GM18507 (cell line): ENCODE measurements at regions not wholly inside any gene's neighbourhood (a gene's known extent, or its start where the extent isn't known, plus 50 kb on each side); places are given as distances from the start of the nearest gene placed in this dataset.
"Not testable (repeated sequence)": the region's sequence is repeated elsewhere in the genome, so short reads cannot be mapped to it uniquely, and the experiment has no call there.

ENCODE experiments used
- DNase-seq: peaks from one replicate; pipeline ENCODE4 v3.0.0; 2011; ENCODE audit warnings: low read depth; ENCODE audit not compliant: insufficient read length; ENCODE audit errors: extremely low spot score
- FAIRE-seq: peaks from 2 replicates; lab custom pipeline; 2011; peaks lifted over from hg19 to GRCh38; lab: Jason Lieb, UNC

DNA sequence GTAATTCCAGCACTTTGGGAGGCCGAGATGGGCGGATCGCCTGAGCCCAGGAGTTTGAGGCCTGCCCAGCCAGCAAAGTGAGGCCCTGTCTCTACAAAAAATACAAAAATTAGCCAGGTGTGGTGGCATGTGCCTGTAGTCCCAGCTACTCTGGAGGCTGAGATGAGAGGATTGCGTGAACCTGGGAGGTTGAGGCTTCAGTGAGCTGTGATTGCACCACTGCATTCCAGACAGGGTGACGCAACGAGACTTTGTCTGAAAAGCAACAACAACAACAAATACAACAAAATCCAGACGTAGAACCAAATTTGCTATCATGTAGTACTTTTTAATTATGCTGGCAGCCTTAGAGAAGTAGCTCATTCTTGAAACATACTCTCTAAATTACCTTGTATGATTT lies 277.1 kb downstream of the KLF5 start:
- DNase-seq (no peak), FAIRE-seq (no peak)

DNA sequence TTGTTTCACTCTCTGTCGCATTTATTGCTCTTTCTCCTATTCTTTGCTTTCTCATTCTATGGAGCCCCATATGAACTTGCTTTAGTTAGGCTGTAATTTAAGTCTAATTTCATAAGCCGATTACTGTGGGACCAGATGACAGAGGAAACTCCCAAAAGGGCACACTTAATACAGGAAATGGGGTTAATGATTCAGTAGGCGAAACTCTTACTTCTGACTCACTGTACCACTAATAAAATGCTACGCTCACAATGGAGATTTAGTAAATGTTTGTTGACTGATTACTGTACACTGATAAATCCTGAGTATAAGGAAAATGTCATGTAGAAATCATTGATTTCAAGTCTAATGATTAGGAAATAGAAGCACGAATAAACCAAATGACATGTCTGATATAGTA lies 276.4 kb downstream of the KLF5 start:
- peak; percentile 9 for DNase-seq
- FAIRE-seq = peak; percentile 77

DNA sequence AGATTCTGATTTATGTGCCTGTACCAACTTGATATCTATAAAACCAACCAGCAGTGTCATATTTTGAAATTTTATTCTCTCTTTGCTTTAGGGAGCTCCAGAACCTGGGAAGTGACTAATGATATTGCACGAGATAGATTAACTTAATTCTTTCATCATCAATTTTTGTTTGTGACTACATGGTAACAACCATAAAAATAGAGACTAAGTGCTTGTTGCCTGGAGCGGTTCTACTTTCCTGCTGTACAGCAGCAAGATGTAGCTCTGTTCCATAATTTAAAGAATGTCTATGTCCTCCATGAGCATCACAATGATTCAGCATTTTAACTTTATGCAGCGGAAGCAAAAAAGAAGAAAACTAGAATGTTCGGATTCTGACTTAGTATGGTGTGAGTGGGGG lies 275.6 kb downstream of the KLF5 start:
- no peak for FAIRE-seq
- DNase-seq = no peak

DNA sequence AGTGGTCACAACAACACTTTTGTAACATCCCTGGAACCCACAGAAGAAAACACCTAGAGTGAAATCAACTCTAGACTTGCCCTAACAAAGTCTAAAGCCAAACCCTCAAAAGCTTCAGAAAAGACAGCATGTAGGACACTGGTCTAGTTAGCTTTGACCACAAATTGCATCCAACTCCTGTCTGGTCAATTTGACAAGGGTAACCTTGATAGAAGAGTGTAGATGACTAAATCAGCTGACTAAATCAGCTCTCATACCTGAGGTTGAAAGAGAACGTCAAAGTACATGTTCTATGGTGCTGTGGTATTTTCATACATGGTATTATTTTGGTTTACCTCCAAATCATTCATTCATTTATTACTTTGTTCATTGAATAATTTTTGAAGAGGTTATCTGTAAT lies 272.8 kb downstream of the KLF5 start:
- FAIRE-seq (no peak), DNase-seq (no peak)

DNA sequence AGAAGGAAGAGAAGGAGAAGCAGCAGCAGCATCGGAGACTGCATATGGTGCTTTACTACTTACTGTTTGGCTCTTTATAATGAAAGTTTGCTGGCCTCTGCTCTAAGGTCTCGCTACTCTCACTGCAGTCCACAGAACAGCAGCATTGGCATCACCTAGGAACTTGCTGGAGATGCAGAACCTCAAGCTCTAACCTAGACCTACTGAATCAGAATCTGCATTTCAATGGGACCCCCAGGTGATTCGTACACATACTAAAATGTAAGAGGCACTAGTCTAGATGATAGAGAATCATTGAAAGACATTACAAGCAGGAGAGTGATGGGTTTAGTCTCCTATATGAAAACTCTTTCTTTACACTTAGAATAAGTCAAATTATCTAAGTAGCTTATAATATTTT lies 270.6 kb downstream of the KLF5 start:
- DNase-seq (no peak), FAIRE-seq (no peak)

DNA sequence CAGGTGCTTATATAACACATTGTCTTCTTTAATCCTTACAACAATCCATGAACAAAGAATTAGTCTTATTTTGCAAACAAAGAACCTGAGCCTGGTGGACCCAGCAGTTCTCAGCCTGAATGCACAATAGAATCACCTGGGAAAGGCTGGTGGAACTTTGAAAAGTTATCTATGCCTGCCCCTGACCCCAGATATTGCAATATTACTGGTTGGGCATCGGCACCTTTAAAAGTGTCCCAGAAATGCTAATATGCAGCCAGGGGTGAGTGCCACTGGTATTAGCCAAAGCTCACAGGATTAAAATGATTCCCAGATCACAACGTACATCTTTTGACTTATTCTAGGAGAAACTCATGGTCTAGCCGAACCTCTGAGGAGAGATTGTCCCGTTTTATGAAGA lies 268.8 kb downstream of the KLF5 start:
- FAIRE-seq = no peak
- DNase-seq = no peak

DNA sequence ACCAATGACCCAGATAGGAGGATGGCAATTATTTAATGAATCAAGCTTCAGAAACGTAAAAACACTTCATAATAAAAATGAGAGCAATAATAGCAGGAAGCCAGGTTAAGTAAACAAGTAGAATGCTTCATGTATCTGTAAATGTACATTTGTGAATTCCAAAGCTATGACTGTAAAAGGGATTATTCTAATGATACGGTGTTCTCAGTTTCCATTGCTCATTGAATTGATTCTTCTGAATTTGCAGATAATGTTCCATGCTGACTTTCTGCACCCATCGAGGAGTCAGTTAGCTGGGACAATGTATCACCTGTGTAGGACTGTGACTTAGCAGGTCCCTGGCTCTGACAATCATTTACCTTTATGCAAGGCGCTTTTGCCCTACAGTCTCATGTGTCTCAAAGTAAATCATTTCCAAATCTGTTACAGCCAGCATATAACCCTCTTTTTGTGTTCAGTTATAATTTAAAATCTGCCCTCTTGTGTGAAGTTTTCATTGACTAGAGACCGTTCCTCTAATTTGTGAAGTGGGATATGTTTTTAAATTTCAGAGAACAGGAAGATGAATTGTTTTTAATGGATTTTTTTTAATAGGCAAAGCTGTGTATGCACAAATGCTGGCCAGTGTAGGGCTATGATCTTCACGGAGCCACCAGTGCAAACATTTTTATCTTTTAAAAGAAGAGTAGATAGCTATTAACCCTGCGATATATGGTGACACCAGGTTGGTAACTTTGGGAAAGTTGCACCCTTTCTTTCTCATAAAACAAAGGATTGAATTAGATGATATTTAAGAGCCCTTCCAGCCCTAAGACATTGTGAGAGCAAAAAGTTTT lies 267.1 kb downstream of the KLF5 start:
- FAIRE-seq (peak; percentile 82), DNase-seq (no peak)

DNA sequence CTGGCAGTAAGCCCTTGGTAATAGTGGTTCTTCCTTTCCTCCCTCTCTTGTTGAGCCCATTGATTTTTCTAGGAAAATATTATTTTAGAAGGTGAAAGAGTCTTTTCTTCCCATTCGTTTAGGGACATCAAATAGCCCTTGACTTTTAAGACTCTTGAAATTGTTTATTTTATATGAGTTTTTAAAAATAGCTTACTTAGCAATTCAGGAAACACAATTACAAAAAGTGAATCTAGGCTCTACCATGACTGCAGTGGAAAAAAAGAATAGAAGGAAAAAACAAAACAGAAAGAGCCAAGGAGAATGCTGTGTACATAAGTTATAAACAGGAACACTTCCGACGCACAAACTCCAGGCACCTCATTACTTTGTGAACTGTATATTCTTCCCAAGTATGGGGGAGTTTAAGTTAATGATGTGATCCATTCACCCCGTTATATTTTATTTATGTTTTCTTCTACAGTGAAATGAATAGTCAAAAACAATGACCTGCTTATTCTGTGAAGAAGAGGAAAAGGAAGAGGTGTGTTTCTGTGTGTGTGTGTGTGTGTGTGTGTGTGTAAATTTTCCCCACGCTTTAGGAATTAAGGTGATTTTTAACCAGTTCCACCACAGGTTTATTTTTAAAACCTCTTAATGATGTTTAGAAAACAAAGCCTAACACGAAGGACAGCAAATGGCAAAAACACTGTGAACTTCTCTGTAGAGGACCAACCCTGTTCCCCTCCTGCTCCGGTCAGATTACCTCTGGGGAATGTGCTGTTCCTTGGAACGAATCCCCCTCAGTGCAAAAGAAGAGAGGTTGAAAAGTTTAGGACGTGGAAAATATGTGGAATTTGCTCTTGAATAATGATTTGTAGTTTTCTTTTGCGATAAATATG lies 266.3 kb downstream of the KLF5 start:
- DNase-seq (no peak), FAIRE-seq (no peak)

DNA sequence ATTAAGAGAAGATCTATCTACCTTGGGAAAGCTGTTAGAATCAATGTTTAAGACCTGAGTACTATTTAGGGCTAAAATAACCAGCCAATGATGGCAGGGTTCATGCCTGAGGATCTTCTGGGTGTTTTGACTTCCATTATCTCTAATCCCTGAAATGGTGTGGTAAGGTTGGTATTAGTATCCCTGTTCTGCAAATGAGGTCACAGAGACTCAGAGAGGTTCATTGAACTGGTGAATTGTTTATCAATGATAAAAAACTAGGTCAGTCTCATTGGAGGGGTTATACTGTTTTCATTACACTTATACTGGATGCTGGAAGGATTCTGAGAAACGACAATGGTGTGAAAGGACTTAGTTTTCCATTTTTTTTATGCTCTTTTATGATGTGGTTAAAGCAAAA lies 264.8 kb downstream of the KLF5 start:
- FAIRE-seq = no peak
- DNase-seq = no peak

DNA sequence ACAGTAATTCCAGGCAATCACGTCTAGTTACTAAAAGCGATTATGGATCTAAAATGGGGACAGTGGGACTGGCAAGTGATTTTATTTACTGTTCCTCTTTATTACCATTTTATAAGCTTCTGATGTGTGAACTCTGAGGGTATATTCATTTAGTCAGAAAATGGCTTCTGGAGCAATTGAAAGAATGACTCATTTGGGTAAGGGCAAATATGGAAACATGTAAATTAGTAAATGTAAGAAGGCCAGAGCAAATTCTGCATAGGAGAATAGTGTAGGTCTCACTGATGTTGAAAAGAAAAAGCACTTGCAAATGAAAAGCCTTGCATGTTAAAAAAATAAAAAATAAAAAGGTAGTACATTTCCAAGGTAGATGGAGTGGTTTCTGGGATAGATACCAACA lies 262.2 kb downstream of the KLF5 start:
- FAIRE-seq = no peak
- no peak for DNase-seq

DNA sequence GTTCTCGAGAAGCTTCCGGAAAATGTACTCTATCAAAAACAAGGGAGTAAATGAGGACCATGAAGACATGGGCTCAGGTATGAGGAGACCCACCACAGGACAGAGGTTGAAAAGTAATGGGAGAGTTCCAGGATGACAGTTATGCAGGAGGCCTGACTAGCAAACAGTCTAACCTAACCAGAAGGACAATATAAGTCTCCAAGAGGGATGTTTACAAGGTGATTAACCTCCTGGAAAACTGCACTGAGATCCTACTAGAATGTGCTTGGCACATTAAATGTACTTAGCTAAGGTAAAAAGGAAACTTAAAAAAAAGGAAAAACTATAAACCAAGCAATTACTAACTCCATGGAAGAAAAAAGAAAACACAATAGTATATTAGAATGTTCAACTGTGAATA lies 258.3 kb downstream of the KLF5 start:
- FAIRE-seq = no peak
- DNase-seq = no peak

DNA sequence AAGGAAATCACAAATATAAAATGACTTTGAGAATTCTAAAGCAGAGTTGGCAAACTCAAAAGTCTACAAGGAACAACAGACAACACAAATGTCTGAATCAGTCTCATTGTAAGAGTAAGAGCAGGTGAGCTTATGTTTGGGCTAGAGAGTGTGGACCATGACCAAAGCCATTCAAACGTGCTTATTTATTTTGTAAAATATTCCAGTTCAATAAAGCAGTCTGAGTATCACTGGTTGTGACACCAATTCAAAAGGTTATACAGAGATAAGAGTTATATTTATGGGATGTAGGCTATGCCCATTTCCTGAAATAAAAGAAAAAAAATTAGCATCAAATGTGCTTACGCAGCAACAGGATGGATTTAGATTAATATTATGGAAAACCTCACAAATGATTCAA lies 251.6 kb downstream of the KLF5 start:
- FAIRE-seq (no peak), DNase-seq (no peak)

DNA sequence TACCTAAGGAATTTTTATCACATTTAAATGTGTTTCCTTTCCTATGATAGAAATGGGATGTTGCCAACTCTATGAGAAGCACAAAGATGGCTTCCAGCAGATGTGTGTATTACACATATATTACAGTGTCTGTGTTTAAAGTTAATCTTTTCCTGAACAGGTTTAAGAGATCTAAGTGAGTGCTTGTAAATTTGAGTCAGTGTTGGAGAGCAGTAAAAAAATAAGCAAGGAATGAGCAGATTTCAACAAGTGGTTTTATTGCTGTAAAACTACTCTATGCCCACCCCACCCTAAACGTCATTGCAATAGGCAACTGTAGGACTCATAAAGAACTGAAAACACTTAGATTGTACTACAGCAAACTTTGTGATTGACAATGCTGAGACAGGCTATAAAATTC lies 248.7 kb downstream of the KLF5 start:
- no peak for FAIRE-seq
- DNase-seq = no peak

DNA sequence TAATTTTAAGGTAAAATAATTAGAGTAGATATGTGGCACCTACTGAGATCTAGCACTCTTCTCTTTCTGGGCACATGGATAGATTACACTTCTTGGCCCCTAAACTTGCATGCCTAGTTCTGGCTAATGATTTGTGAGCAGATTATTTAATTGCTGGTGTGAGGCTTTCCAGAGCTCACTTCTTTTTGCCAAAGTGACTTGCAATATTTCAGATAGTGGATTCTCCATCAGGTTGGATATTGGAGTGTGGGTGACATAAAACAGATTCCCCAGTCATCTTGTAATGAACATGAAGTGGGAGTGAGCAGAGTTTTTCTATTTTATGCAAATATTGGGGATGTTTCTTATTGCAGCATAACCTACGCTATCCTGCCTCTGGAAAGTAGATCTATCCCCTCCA lies 247.9 kb downstream of the KLF5 start:
- FAIRE-seq (no peak), DNase-seq (no peak)

DNA sequence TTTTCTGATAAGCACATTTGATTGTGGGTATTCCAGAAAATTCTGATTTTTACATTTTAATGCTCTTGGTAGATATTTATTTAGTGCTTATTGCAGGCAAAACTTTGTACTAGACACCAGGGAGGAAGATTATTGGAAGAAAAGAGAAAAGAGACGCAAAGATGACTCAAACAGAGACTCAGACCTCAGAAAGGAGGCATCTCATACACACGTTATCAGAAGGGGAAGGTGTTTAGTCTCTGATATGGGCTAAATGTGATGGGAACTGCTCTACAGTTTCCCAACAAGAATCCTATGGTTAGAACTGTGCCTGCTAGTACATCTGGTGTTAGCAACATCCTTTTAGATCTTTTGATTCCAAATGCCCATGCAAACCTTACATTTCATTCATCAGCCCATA lies 245.6 kb downstream of the KLF5 start:
- FAIRE-seq (no peak), DNase-seq (no peak)

DNA sequence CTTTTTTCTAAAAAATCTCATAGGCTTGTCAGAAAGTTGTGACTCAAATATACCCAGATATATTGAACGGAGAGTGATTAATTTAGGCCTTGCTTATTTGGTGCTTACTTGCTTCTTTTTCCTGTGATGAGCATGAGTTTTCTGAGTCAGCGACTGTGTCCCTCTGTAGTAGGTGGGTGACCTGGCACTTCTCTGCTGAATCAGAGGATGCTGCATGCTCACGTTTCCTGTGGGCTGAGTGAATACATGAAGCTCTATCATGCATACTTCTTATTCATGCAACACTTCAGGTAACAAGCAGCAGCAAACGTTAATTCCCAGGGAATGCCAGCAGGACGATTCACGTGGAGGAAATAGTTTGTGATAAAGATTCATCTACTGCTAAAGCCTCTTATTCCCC lies 245.0 kb downstream of the KLF5 start:
- FAIRE-seq (no peak), DNase-seq (no peak)

DNA sequence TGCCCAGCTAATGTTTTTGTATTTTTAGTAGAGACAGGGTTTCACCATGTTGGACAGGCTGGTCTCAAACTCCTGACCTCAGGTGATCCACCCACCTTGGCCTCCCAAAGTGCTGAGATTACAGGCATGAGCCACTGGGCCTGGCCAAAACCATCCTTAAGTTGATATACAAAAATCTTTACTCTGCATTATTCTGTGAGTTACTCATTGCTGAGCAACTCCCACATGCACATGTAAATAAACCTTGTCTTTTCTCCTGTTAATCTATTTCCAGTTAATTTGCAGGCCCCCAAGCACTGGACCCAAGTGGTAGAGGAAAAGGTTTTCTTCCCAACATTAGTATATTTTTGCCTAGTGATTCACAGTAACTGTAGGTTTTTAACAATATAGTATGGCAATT lies 242.8 kb downstream of the KLF5 start:
- not testable (repeated sequence) for FAIRE-seq

DNA sequence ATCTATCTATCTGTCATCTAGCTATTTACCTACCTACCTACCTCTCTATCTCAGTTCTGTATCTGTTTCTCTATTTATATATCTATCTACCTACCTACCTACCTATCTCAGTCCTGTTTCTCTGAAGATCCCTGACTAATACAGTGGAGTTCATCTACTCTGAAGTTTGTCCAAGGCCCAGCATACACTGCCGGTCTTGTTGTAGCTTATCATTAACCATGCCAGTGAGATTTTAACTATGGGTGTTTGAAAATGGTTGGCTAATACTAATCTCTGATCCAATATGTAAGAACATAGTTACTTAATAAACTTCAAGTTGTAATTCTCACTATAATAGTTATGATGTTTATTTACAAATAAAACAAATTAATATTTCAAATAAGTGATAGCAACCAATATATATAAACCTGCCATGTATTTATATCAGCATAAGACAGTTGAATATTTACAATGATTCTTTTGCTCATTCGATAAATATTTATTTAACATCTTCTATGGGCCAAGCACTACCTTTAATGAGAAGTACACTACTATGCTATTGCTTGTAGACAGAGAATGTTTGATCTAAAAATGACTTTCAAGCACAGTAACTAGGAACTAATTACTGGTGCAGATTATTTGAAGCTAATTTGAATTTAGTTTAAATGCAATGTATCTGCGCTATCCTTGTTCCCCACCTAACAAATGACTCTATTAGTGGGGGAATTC lies 242.1 kb downstream of the KLF5 start:
- FAIRE-seq (no peak), DNase-seq (no peak)

More for the DNA sequence above, 242.8 kb downstream of the KLF5 start:
- DNase-seq = not testable (repeated sequence)

DNA sequence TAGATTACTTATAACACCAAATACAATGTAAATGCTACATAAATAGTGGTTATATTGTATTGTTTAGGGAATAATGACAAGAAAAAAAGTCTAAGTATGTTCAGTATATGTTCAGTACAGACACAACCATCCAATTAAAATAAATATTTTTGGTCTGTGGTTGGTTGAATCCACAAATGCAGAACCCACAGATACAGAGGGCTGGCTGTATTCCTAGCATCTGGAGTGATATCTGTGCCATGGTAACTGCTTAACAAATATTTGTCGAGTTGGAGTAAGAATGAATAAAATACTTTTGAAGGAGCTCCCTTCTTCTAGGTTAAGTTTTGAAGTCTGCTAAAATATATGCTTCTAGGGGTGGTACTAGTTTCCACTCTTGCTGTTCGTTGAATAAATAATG lies 241.0 kb downstream of the KLF5 start:
- DNase-seq (no peak), FAIRE-seq (no peak)

DNA sequence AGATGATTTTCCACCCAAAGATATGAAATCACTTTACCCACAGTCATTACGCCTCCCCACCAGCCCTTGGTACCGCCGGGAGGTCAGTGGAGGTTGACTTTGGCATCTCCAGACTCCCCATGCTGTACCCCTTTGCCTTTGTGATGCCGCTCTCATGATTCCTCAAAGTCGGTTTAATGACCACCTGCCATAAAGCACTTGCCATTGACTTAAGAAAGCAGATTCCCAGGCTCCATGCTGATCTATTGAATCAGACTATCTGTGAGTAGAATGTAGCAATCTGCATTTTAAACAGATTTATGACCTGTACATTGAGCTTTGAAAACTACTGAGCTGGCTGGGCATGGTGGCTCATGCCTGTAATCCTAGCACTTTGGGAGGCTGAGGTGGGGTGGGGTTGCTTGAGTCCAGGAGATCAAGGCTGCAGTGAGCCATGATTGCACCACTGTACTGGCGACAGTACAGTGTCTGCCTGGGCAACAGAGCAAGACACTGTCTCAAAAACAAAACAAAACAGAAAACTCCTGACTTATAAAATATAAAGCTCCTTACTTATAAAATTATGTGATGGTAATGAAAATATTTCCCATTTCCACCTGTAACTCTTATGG lies 235.2 kb downstream of the KLF5 start:
- DNase-seq = no peak
- FAIRE-seq = no peak
